GM18907 (cell line): ENCODE measurements at regions not wholly inside any gene's neighbourhood (a gene's known extent, or its start where the extent isn't known, plus 50 kb on each side); places are given as distances from the start of the nearest gene placed in this dataset.

Source experiments
- ATAC-seq: cut with Tn5 transposase; IDR thresholded peaks from one replicate; pipeline ENCODE4 v1.9.1; 2021; ENCODE audit warnings: mild to moderate bottlenecking, moderate library complexity; ENCODE audit not compliant: unreplicated experiment

GRCh38 chr6:15780437-15780836 lies 117.6 kb upstream of the DTNBP1 start:
- ATAC-seq: no peak

- no peak for ATAC-seq
Observed at GRCh38 chr6:15779726-15780125, 116.9 kb upstream of the DTNBP1 start.

- ATAC-seq: peak; percentile 82
Observed at GRCh38 chr6:15776458-15776980, 113.7 kb upstream of the DTNBP1 start.

- no peak for ATAC-seq
Observed at GRCh38 chr6:15775741-15776140, 112.9 kb upstream of the DTNBP1 start.

- no peak for ATAC-seq
Observed at GRCh38 chr6:15775076-15775634, 112.3 kb upstream of the DTNBP1 start.

GRCh38 chr6:15773806-15774410 lies 111.1 kb upstream of the DTNBP1 start:
- no peak for ATAC-seq

- ATAC-seq: peak; percentile 84
Observed at GRCh38 chr6:15770347-15771143, 107.7 kb upstream of the DTNBP1 start.

GRCh38 chr6:15769511-15770018 lies 106.7 kb upstream of the DTNBP1 start:
- ATAC-seq: no peak

GRCh38 chr6:15768999-15769398 lies 106.2 kb upstream of the DTNBP1 start:
- no peak for ATAC-seq

GRCh38 chr6:15763837-15764236 lies 101.0 kb upstream of the DTNBP1 start:
- no peak for ATAC-seq

GRCh38 chr6:15763364-15763763 lies 100.5 kb upstream of the DTNBP1 start:
- ATAC-seq: no peak

GRCh38 chr6:15761045-15761502 lies 98.2 kb upstream of the DTNBP1 start:
- no peak for ATAC-seq

GRCh38 chr6:15758631-15759215 lies 95.9 kb upstream of the DTNBP1 start:
- no peak for ATAC-seq

GRCh38 chr6:15755526-15755925 lies 92.7 kb upstream of the DTNBP1 start:
- ATAC-seq: no peak

GRCh38 chr6:15754706-15755079 lies 91.9 kb upstream of the DTNBP1 start:
- ATAC-seq: no peak

- no peak for ATAC-seq
Observed at GRCh38 chr6:15754035-15754705, 91.3 kb upstream of the DTNBP1 start.

- ATAC-seq: no peak
Observed at GRCh38 chr6:15752820-15753219, 90.0 kb upstream of the DTNBP1 start.

GRCh38 chr6:15751721-15752350 lies 89.0 kb upstream of the DTNBP1 start:
- no peak for ATAC-seq

GRCh38 chr6:15748341-15748740 lies 85.5 kb upstream of the DTNBP1 start:
- no peak for ATAC-seq

- ATAC-seq: no peak
Observed at GRCh38 chr6:15747354-15747883, 84.6 kb upstream of the DTNBP1 start.
